ENCODE measurements at regions not wholly inside any gene's neighbourhood (a gene's known extent, or its start where the extent isn't known, plus 50 kb on each side); places are given as distances from the start of the nearest gene placed in this dataset.

- no peak overlapping the region for H3K27ac ChIP-seq (ENCODE audit: low read depth in 1 of 3, low read length in 2 of 3)
- H3K27me3 ChIP-seq (ENCODE audit: control insufficient read depth in 3 of 3, insufficient read depth in 3 of 3, low read length in 3 of 3), result no peaks in the 10 kb centered on the region
- FAIRE-seq (no peak), DNase-seq (no peak)
- H3K4me1 ChIP-seq (ENCODE audit: control insufficient read depth in 3 of 3, insufficient read depth in 2 of 3, low read depth in 1 of 3, low read length in 2 of 3), result no peaks in the 10 kb centered on the region
- no peaks in the 10 kb centered on the region for H3K9me3 ChIP-seq (ENCODE audit: control insufficient read depth in 2 of 2, insufficient read depth in 1 of 2, low read depth in 1 of 2, low read length in 1 of 2)
- no peaks in the 10 kb centered on the region for H3K36me3 ChIP-seq (ENCODE audit: control insufficient read depth in 3 of 3, insufficient read depth in 2 of 3, low read depth in 1 of 3, low read length in 3 of 3)
- H3K4me3 ChIP-seq (ENCODE audit: low read depth in 1 of 3, low read length in 3 of 3), result no peak overlapping the region
- WGBS, 3 donors, result 74 to 78% (median 75%) methylated on average over 8 of the region's 8 CpGs
Measured at GRCh38 chr4:62199291-62199810, 999.2 kb downstream of the ADGRL3 start.

GRCh38 chr4:62196338-62196737, 996.2 kb downstream of the ADGRL3 start:
- FAIRE-seq (no peak), DNase-seq (no peak)
- no peak overlapping the region for H3K4me3 ChIP-seq (ENCODE audit: low read depth in 1 of 3, low read length in 3 of 3)
- no peaks in the 10 kb centered on the region for H3K27me3 ChIP-seq (ENCODE audit: control insufficient read depth in 3 of 3, insufficient read depth in 3 of 3, low read length in 3 of 3)
- H3K27ac ChIP-seq (ENCODE audit: low read depth in 1 of 3, low read length in 2 of 3), result no peak overlapping the region
- no peaks in the 10 kb centered on the region for H3K36me3 ChIP-seq (ENCODE audit: control insufficient read depth in 3 of 3, insufficient read depth in 2 of 3, low read depth in 1 of 3, low read length in 3 of 3)
- no peaks in the 10 kb centered on the region for H3K4me1 ChIP-seq (ENCODE audit: control insufficient read depth in 3 of 3, insufficient read depth in 2 of 3, low read depth in 1 of 3, low read length in 2 of 3)
- H3K9me3 ChIP-seq (ENCODE audit: control insufficient read depth in 2 of 2, insufficient read depth in 1 of 2, low read depth in 1 of 2, low read length in 1 of 2), result no peaks in the 10 kb centered on the region
- WGBS, 3 donors, result 81 to 88% (median 88%) methylated on average over 5 of the region's 5 CpGs

- WGBS, 3 donors, result 74 to 84% (median 84%) methylated on average over 2 of the region's 2 CpGs
- H3K27me3 ChIP-seq (ENCODE audit: control insufficient read depth in 3 of 3, insufficient read depth in 3 of 3, low read length in 3 of 3), result no peaks in the 10 kb centered on the region
- no peak overlapping the region for H3K4me3 ChIP-seq (ENCODE audit: low read depth in 1 of 3, low read length in 3 of 3)
- DNase-seq (no peak), FAIRE-seq (no peak)
- no peaks in the 10 kb centered on the region for H3K36me3 ChIP-seq (ENCODE audit: control insufficient read depth in 3 of 3, insufficient read depth in 2 of 3, low read depth in 1 of 3, low read length in 3 of 3)
- no peaks in the 10 kb centered on the region for H3K4me1 ChIP-seq (ENCODE audit: control insufficient read depth in 3 of 3, insufficient read depth in 2 of 3, low read depth in 1 of 3, low read length in 2 of 3)
- H3K27ac ChIP-seq (ENCODE audit: low read depth in 1 of 3, low read length in 2 of 3), result no peak overlapping the region
- H3K9me3 ChIP-seq (ENCODE audit: control insufficient read depth in 2 of 2, insufficient read depth in 1 of 2, low read depth in 1 of 2, low read length in 1 of 2), result no peaks in the 10 kb centered on the region
Measured at GRCh38 chr4:62194342-62194741, 994.2 kb downstream of the ADGRL3 start.

GRCh38 chr4:62193761-62194160, 993.6 kb downstream of the ADGRL3 start:
- no peak for FAIRE-seq
- no peaks in the 10 kb centered on the region for H3K36me3 ChIP-seq (ENCODE audit: control insufficient read depth in 3 of 3, insufficient read depth in 2 of 3, low read depth in 1 of 3, low read length in 3 of 3)
- H3K9me3 ChIP-seq (ENCODE audit: control insufficient read depth in 2 of 2, insufficient read depth in 1 of 2, low read depth in 1 of 2, low read length in 1 of 2), result no peaks in the 10 kb centered on the region
- 74 to 81% (median 79%) methylated on average over 3 of the region's 3 CpGs for WGBS, 3 donors
- H3K27me3 ChIP-seq (ENCODE audit: control insufficient read depth in 3 of 3, insufficient read depth in 3 of 3, low read length in 3 of 3), result no peaks in the 10 kb centered on the region
- no peaks in the 10 kb centered on the region for H3K4me1 ChIP-seq (ENCODE audit: control insufficient read depth in 3 of 3, insufficient read depth in 2 of 3, low read depth in 1 of 3, low read length in 2 of 3)
- no peak overlapping the region for H3K4me3 ChIP-seq (ENCODE audit: low read depth in 1 of 3, low read length in 3 of 3)
- no peak overlapping the region for H3K27ac ChIP-seq (ENCODE audit: low read depth in 1 of 3, low read length in 2 of 3)
- no peak for DNase-seq

GRCh38 chr4:62191451-62192240, 991.5 kb downstream of the ADGRL3 start:
- H3K36me3 ChIP-seq (ENCODE audit: control insufficient read depth in 3 of 3, insufficient read depth in 2 of 3, low read depth in 1 of 3, low read length in 3 of 3), result no peaks in the 10 kb centered on the region
- H3K4me3 ChIP-seq (ENCODE audit: low read depth in 1 of 3, low read length in 3 of 3), result no peak overlapping the region
- H3K4me1 ChIP-seq (ENCODE audit: control insufficient read depth in 3 of 3, insufficient read depth in 2 of 3, low read depth in 1 of 3, low read length in 2 of 3), result no peaks in the 10 kb centered on the region
- no peaks in the 10 kb centered on the region for H3K27me3 ChIP-seq (ENCODE audit: control insufficient read depth in 3 of 3, insufficient read depth in 3 of 3, low read length in 3 of 3)
- DNase-seq (no peak), FAIRE-seq (no peak)
- no peaks in the 10 kb centered on the region for H3K9me3 ChIP-seq (ENCODE audit: control insufficient read depth in 2 of 2, insufficient read depth in 1 of 2, low read depth in 1 of 2, low read length in 1 of 2)
- no peak overlapping the region for H3K27ac ChIP-seq (ENCODE audit: low read depth in 1 of 3, low read length in 2 of 3)
- 74 to 80% (median 77%) methylated on average over 7 of the region's 7 CpGs for WGBS, 3 donors

GRCh38 chr4:62170235-62170634, 970.1 kb downstream of the ADGRL3 start:
- FAIRE-seq (no peak), DNase-seq (no peak)
- Histone ChIP-seq H3K36me3 (ENCODE audit: control insufficient read depth in 3 of 3, insufficient read depth in 2 of 3, low read depth in 1 of 3, low read length in 3 of 3) (no peaks in the 10 kb centered on the region), H3K4me1 (ENCODE audit: control insufficient read depth in 3 of 3, insufficient read depth in 2 of 3, low read depth in 1 of 3, low read length in 2 of 3) (no peaks in the 10 kb centered on the region), H3K27ac (ENCODE audit: low read depth in 1 of 3, low read length in 2 of 3) (no peak overlapping the region), H3K4me3 (ENCODE audit: low read depth in 1 of 3, low read length in 3 of 3) (no peak overlapping the region), H3K27me3 (ENCODE audit: control insufficient read depth in 3 of 3, insufficient read depth in 3 of 3, low read length in 3 of 3) (no peaks in the 10 kb centered on the region), H3K9me3 (ENCODE audit: control insufficient read depth in 2 of 2, insufficient read depth in 1 of 2, low read depth in 1 of 2, low read length in 1 of 2) (no peaks in the 10 kb centered on the region)
- WGBS, 3 donors, result 51 to 66% (median 61%) methylated on average over 1 of the region's 1 CpG

- Histone ChIP-seq H3K36me3 (ENCODE audit: control insufficient read depth in 3 of 3, insufficient read depth in 2 of 3, low read depth in 1 of 3, low read length in 3 of 3) (no peaks in the 10 kb centered on the region), H3K9me3 (ENCODE audit: control insufficient read depth in 2 of 2, insufficient read depth in 1 of 2, low read depth in 1 of 2, low read length in 1 of 2) (no peaks in the 10 kb centered on the region)
- FAIRE-seq, result no peak
Measured at GRCh38 chr4:62168681-62169080, 968.6 kb downstream of the ADGRL3 start.

GRCh38 chr4:62162606-62163005, 962.5 kb downstream of the ADGRL3 start:
- H3K27me3 ChIP-seq (ENCODE audit: control insufficient read depth in 3 of 3, insufficient read depth in 3 of 3, low read length in 3 of 3), result no peaks in the 10 kb centered on the region
- WGBS, 3 donors, result 30 to 54% (median 46%) methylated on average over 1 of the region's 1 CpG
- no peaks in the 10 kb centered on the region for H3K4me1 ChIP-seq (ENCODE audit: control insufficient read depth in 3 of 3, insufficient read depth in 2 of 3, low read depth in 1 of 3, low read length in 2 of 3)
- H3K9me3 ChIP-seq (ENCODE audit: control insufficient read depth in 2 of 2, insufficient read depth in 1 of 2, low read depth in 1 of 2, low read length in 1 of 2), result peaks cover 0 to 10% of the 10 kb centered on the region in 2 donors
- no peak overlapping the region for H3K4me3 ChIP-seq (ENCODE audit: low read depth in 1 of 3, low read length in 3 of 3)
- H3K27ac ChIP-seq (ENCODE audit: low read depth in 1 of 3, low read length in 2 of 3), result no peak overlapping the region
- no peaks in the 10 kb centered on the region for H3K36me3 ChIP-seq (ENCODE audit: control insufficient read depth in 3 of 3, insufficient read depth in 2 of 3, low read depth in 1 of 3, low read length in 3 of 3)
- DNase-seq (no peak), FAIRE-seq (no peak)

More at GRCh38 chr4:62168681-62169080, 968.6 kb downstream of the ADGRL3 start:
- WGBS, 3 donors, result 56 to 74% (median 68%) methylated on average over 1 of the region's 1 CpG
- H3K4me1 ChIP-seq (ENCODE audit: control insufficient read depth in 3 of 3, insufficient read depth in 2 of 3, low read depth in 1 of 3, low read length in 2 of 3), result no peaks in the 10 kb centered on the region
- DNase-seq, result no peak
- H3K4me3 ChIP-seq (ENCODE audit: low read depth in 1 of 3, low read length in 3 of 3), result no peak overlapping the region
- no peak overlapping the region for H3K27ac ChIP-seq (ENCODE audit: low read depth in 1 of 3, low read length in 2 of 3)
- H3K27me3 ChIP-seq (ENCODE audit: control insufficient read depth in 3 of 3, insufficient read depth in 3 of 3, low read length in 3 of 3), result no peaks in the 10 kb centered on the region

GRCh38 chr4:62161446-62161845, 961.3 kb downstream of the ADGRL3 start:
- DNase-seq, result no peak
- Histone ChIP-seq H3K27me3 (ENCODE audit: control insufficient read depth in 3 of 3, insufficient read depth in 3 of 3, low read length in 3 of 3) (no peaks in the 10 kb centered on the region), H3K9me3 (ENCODE audit: control insufficient read depth in 2 of 2, insufficient read depth in 1 of 2, low read depth in 1 of 2, low read length in 1 of 2) (peaks cover 0 to 10% of the 10 kb centered on the region in 2 donors), H3K4me1 (ENCODE audit: control insufficient read depth in 3 of 3, insufficient read depth in 2 of 3, low read depth in 1 of 3, low read length in 2 of 3) (no peaks in the 10 kb centered on the region), H3K27ac (ENCODE audit: low read depth in 1 of 3, low read length in 2 of 3) (no peak overlapping the region), H3K4me3 (ENCODE audit: low read depth in 1 of 3, low read length in 3 of 3) (no peak overlapping the region), H3K36me3 (ENCODE audit: control insufficient read depth in 3 of 3, insufficient read depth in 2 of 3, low read depth in 1 of 3, low read length in 3 of 3) (no peaks in the 10 kb centered on the region)
- 71 to 84% (median 77%) methylated on average over 2 of the region's 2 CpGs for WGBS, 3 donors
- no peak for FAIRE-seq

All from small intestine (tissue), 7 donors.